GM10266 (cell line): ENCODE measurements at regions not wholly inside any gene's neighbourhood (a gene's known extent, or its start where the extent isn't known, plus 50 kb on each side); places are given as distances from the start of the nearest gene placed in this dataset.

Source experiments
- DNase-seq: peaks from one replicate; pipeline ENCODE4 v3.0.0; 2012; ENCODE audit errors: extremely low spot score
- TF ChIP-seq, protein P1 (sequence below): IDR thresholded peaks from 2 replicates; pipeline ENCODE4 v1.5.1; 2012; ENCODE audit warnings: mild to moderate bottlenecking, low read depth; ENCODE audit not compliant: control insufficient read depth, insufficient read depth; ENCODE audit errors: missing control alignments

DNA sequence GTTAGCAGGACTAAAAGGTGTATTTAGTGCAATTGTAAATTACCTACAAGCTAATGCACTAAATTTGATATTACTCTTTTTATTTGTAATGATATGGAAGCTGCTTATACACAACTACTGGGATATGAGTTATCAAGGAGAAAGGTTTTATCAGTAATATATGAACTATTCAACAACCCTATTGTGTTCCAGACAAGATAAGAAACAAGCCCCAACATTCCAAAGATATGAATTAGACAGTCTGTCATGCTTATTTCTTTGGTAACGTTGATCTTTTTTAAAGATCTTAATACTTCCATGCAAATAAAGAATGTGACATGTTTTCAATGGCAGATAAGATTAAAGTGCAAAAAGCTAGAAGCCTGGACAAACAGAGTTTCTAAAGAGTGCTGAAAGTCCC lies 314.0 kb upstream of the THBS1 start:
- DNase-seq: no peak
- TF ChIP-seq, protein P1, sequence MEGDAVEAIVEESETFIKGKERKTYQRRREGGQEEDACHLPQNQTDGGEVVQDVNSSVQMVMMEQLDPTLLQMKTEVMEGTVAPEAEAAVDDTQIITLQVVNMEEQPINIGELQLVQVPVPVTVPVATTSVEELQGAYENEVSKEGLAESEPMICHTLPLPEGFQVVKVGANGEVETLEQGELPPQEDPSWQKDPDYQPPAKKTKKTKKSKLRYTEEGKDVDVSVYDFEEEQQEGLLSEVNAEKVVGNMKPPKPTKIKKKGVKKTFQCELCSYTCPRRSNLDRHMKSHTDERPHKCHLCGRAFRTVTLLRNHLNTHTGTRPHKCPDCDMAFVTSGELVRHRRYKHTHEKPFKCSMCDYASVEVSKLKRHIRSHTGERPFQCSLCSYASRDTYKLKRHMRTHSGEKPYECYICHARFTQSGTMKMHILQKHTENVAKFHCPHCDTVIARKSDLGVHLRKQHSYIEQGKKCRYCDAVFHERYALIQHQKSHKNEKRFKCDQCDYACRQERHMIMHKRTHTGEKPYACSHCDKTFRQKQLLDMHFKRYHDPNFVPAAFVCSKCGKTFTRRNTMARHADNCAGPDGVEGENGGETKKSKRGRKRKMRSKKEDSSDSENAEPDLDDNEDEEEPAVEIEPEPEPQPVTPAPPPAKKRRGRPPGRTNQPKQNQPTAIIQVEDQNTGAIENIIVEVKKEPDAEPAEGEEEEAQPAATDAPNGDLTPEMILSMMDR: no peak

- TF ChIP-seq, protein P1: no peak
- no peak for DNase-seq
These were observed 313.2 kb upstream of the THBS1 start for GRCh38 chr15:39267685-39268084.

GRCh38 chr15:39269352-39269751 lies 311.5 kb upstream of the THBS1 start:
- DNase-seq: no peak
- TF ChIP-seq, protein P1: no peak

DNA sequence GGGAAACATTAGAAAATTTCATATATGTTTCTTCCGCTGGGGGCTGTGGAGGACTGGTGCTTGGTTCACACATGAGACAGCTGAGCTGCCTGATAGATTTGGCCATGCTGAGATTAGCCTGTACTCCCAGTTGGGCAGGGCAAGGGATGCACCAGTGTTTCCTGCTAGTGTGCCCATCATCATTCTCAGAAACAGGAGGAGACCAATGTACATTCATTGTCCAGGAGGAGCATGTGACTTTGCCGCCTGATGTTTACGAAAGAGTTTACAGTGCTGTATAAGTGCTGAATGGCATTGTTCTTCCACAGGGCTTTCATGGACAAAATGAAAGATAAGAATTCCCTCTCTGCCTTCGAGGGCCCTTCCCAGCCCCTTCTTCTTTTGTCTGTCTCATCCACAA lies 311.1 kb upstream of the THBS1 start:
- no peak for DNase-seq
- TF ChIP-seq, protein P1: no peak

GRCh38 chr15:39270221-39270855 lies 310.5 kb upstream of the THBS1 start:
- DNase-seq: no peak
- TF ChIP-seq, protein P1: no peak

GRCh38 chr15:39270934-39271333 lies 309.9 kb upstream of the THBS1 start:
- TF ChIP-seq, protein P1: no peak
- no peak for DNase-seq

DNA sequence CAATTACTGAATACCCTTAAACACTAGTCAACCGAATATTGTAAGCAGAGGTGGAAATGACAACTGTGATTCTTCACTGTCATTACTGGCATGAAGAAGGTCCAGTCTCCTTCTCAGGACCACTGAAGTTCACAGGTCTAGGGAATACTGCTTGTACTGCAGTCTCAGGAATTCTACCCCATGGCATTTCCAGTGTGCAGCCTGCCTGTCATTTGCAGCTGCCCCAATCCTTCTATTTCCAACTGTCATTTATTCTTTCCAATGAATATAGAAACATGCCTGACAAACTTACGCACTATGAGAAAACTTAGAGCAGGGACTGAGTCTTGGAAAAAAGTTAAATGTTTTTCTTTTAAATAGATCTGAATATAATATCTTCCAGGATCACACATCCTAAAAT lies 308.0 kb upstream of the THBS1 start:
- DNase-seq: no peak
- TF ChIP-seq, protein P1: no peak
